PFSK-1 (cell line): ENCODE measurements at regions not wholly inside any gene's neighbourhood (a gene's known extent, or its start where the extent isn't known, plus 50 kb on each side); places are given as distances from the start of the nearest gene placed in this dataset.

Source experiments
- FOXP2 ChIP-seq: optimal IDR thresholded peaks from 2 replicates; pipeline ENCODE3; 2011; ENCODE audit warnings: borderline replicate concordance, control low read depth, inconsistent platforms; ENCODE audit not compliant: insufficient read depth; ENCODE audit errors: extremely low read length, extremely low read depth
- POLR2AphosphoS5 ChIP-seq: IDR thresholded peaks from 2 replicates; pipeline ENCODE4 v1.6.1; 2012; ENCODE audit warnings: low read depth, mild to moderate bottlenecking, control low read depth, low read length, moderate library complexity
- SIN3A ChIP-seq: IDR thresholded peaks from 2 replicates; pipeline ENCODE4 v1.6.1; 2012; ENCODE audit warnings: mild to moderate bottlenecking, low read length, moderate library complexity, borderline replicate concordance; ENCODE audit not compliant: insufficient read depth
- TAF1 ChIP-seq: IDR thresholded peaks from 2 replicates; pipeline ENCODE4 v1.6.1; 2012; ENCODE audit warnings: low read length, control low read depth, borderline replicate concordance; ENCODE audit not compliant: insufficient read depth
- TF ChIP-seq, protein P1 (sequence below), 2 experiments: IDR thresholded peaks; 2 replicates each; pipeline versions ENCODE4 v1.6.1 to v1.8.0; 2011 to 2012; ENCODE audit warnings: low read depth in 2 of 2, low read length in 2 of 2, control low read depth in 1 of 2, inconsistent platforms in 1 of 2, mild to moderate bottlenecking in 1 of 2, moderate library complexity in 1 of 2; ENCODE audit not compliant: insufficient read depth in 1 of 2

GRCh38 chr13:72386138-72386684, 341.2 kb downstream of the MZT1 start:
- TF ChIP-seq POLR2AphosphoS5 = no peak
- TF ChIP-seq FOXP2 = no peak
- TF ChIP-seq TAF1 = no peak
- no peak for TF ChIP-seq SIN3A
- TF ChIP-seq, protein P1, sequence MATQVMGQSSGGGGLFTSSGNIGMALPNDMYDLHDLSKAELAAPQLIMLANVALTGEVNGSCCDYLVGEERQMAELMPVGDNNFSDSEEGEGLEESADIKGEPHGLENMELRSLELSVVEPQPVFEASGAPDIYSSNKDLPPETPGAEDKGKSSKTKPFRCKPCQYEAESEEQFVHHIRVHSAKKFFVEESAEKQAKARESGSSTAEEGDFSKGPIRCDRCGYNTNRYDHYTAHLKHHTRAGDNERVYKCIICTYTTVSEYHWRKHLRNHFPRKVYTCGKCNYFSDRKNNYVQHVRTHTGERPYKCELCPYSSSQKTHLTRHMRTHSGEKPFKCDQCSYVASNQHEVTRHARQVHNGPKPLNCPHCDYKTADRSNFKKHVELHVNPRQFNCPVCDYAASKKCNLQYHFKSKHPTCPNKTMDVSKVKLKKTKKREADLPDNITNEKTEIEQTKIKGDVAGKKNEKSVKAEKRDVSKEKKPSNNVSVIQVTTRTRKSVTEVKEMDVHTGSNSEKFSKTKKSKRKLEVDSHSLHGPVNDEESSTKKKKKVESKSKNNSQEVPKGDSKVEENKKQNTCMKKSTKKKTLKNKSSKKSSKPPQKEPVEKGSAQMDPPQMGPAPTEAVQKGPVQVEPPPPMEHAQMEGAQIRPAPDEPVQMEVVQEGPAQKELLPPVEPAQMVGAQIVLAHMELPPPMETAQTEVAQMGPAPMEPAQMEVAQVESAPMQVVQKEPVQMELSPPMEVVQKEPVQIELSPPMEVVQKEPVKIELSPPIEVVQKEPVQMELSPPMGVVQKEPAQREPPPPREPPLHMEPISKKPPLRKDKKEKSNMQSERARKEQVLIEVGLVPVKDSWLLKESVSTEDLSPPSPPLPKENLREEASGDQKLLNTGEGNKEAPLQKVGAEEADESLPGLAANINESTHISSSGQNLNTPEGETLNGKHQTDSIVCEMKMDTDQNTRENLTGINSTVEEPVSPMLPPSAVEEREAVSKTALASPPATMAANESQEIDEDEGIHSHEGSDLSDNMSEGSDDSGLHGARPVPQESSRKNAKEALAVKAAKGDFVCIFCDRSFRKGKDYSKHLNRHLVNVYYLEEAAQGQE (IDR thresholded peaks at IDR 0.05; ENCODE audit: insufficient read depth in 1 of 2, low read depth in 2 of 2, low read length in 2 of 2) = no peak

DNA sequence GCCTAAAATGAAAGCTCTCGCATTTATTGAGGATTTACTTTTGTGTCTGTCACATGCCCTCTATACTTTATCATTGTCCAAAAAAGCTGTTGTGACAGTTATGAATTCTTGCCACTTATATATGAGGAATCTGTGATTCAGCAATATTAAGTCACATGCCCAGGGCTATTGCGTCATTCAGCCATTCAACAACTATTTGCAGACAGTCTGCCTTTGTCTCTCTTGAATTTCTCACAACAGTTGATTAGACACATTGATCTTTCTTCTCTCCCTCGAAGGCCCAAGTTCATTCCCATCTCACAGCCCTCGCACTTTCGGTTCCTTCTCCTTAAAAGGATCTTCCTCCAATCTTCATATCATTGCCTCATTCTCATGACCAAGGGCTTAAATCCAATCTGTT, 342.6 kb downstream of the MZT1 start:
- TF ChIP-seq SIN3A (no peak), POLR2AphosphoS5 (no peak), TAF1 (no peak), FOXP2 (no peak)
- TF ChIP-seq, protein P1 (IDR thresholded peaks at IDR 0.05; ENCODE audit: insufficient read depth in 1 of 2, low read depth in 2 of 2, low read length in 2 of 2) = no peak

GRCh38 chr13:72384186-72384823, 343.1 kb downstream of the MZT1 start:
- no peak for TF ChIP-seq POLR2AphosphoS5
- TF ChIP-seq, protein P1 (IDR thresholded peaks at IDR 0.05; ENCODE audit: insufficient read depth in 1 of 2, low read depth in 2 of 2, low read length in 2 of 2) = no peak
- no peak for TF ChIP-seq FOXP2
- TF ChIP-seq TAF1 = no peak
- no peak for TF ChIP-seq SIN3A

DNA sequence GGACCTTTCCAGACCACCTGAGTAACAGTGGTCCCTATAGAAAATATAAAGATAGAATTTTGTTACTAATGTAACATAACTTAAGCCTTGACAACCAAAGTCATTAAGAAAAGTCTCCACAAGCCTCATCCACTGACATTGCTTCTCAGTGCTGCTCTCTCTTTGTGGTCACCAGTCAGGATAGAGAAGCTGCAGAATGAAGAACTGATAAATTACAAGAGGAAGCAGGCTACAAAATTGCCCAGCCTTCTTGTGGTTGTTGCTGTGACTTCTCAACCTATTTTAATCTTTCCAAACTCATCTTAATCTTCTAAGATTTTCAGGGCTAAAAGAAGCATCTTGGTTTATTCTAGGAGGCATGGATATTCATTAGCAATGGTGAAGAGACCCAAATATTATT, 343.8 kb downstream of the MZT1 start:
- TF ChIP-seq POLR2AphosphoS5 = no peak

DNA sequence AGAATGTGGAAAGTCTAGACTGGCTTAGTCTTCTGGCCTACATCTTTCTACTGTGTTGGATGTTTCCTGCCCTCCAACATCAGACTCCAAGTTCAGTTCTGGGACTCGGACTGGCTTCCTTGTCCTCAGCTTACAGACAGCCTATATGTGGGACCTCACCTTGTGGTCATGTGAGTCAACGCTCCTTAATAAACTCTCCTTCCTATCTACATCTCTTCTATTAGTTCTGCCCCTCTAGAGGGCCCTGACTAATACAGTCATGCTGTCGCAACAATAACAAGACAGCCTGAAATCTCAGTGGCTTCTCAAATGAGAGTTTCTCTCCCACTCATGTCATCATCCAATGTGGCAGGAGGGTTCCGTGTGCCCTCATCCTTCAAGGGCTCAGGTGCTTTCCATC, 347.8 kb downstream of the MZT1 start:
- no peak for TF ChIP-seq FOXP2
- no peak for TF ChIP-seq TAF1
- TF ChIP-seq POLR2AphosphoS5 = no peak
- TF ChIP-seq, protein P1 (IDR thresholded peaks at IDR 0.05; ENCODE audit: insufficient read depth in 1 of 2, low read depth in 2 of 2, low read length in 2 of 2) = no peak
- TF ChIP-seq SIN3A = no peak
